Activated effector memory CD4-positive, alpha-beta T cell treated with anti-CD3 and anti-CD28 coated beads, Interleukin-2, amount 50 U/mL, for 16 hours (primary cell): ENCODE measurements at regions not wholly inside any gene's neighbourhood (a gene's known extent, or its start where the extent isn't known, plus 50 kb on each side); places are given as distances from the start of the nearest gene placed in this dataset.
"Not testable (repeated sequence)": the region's sequence is repeated elsewhere in the genome, so short reads cannot be mapped to it uniquely, and the experiment has no call there.

ENCODE experiments used
- DNase-seq: peaks from one replicate; pipeline ENCODE4 v3.0.0-alpha.2; 2020

GRCh38 chr4:11895766-11896165 is 467.1 kb upstream of the HS3ST1 start:
- no peak for DNase-seq

DNA sequence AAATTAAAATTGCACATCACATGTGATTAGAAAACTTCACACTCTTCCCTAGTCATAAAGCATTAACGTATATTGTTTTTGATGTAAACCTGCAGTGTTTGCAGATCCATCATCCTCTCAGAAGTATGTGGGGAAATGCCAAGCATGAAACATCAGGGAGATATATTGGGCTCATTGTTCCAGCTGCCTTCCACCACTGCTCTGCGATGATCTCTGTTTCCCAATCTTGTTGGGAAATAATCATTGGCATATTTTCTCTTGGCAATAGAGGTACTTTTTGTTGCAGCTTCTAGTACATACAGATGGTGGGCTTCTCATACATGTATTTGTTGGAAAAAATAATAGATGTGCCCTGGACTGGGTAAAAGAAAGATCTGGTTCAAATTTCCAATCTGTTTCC is 466.3 kb upstream of the HS3ST1 start:
- no peak for DNase-seq

- DNase-seq: no peak
These were observed 465.5 kb upstream of the HS3ST1 start for GRCh38 chr4:11894221-11894620.

DNA sequence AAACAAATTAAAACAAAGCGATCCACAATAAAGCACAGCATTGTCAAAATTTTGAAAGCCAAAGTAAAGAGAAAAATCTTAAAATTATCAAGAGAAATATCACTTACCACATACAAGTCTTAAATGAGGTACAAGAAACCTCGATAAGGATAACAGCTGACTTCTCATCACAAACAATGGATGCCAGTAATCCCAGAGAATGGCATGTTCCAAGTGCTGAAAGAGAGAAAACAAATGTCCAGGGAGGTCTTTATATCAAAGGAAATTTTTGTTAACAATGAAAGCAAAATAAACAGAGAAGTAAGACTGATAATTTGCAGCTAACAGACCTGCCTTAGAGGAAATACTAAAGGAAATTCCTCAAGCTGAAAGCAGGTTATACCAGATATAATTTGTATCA is 460.4 kb upstream of the HS3ST1 start:
- DNase-seq: no peak

- no peak for DNase-seq
These were observed 453.3 kb upstream of the HS3ST1 start for GRCh38 chr4:11881947-11882346.

GRCh38 chr4:11881364-11881763 is 452.7 kb upstream of the HS3ST1 start:
- no peak for DNase-seq

GRCh38 chr4:11878241-11878640 is 449.5 kb upstream of the HS3ST1 start:
- DNase-seq: no peak

DNA sequence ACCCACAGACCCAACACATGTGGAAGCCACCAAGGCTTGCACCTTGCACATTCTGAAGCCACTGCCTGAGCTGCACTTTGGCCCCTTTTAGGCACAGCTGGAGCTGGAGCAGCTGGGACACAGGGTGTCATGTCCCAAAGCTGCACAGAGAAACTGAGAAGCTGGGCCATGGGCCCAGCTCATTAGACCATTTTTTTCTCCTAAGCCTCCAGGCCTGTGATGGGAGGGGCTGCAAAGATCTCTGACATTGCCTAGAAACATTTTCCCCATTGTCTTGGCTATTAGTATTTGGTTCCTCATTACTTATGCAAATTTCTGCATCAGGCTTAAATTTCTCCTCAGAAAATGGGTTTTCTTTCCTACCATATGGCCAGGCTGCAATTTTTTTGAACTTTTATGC is 447.4 kb upstream of the HS3ST1 start:
- DNase-seq: no peak

- no peak for DNase-seq
These were observed 440.6 kb upstream of the HS3ST1 start for GRCh38 chr4:11869191-11869870.

DNA sequence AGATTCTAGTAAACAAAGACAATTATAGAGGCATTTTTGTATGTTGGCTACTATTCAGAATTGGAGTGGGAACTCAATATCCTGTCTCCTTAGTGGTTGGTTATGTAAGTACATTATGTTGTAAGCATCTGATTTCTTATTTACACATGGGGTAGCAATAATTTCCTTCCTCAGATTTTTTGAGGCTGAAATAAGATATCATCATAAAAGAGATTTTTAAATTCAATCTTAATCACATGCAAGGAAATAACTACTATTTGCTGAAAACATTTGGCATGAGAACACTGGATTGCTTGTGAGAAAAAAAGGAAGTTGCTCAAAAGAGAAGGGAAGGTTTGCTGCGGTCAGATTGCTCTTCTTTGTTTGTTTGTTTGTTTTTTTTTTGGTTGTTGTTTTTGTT is 437.7 kb upstream of the HS3ST1 start:
- no peak for DNase-seq

GRCh38 chr4:11860996-11861395 is 432.3 kb upstream of the HS3ST1 start:
- DNase-seq: no peak

GRCh38 chr4:11857881-11858280 is 429.2 kb upstream of the HS3ST1 start:
- DNase-seq: no peak

- DNase-seq: no peak
These were observed 418.5 kb upstream of the HS3ST1 start for GRCh38 chr4:11847167-11847566.

GRCh38 chr4:11843927-11844326 is 415.2 kb upstream of the HS3ST1 start:
- DNase-seq: no peak

- no peak for DNase-seq
These were observed 414.6 kb upstream of the HS3ST1 start for GRCh38 chr4:11843340-11843739.

- DNase-seq: no peak
These were observed 414.0 kb upstream of the HS3ST1 start for GRCh38 chr4:11842620-11843263.

- no peak for DNase-seq
These were observed 411.2 kb upstream of the HS3ST1 start for GRCh38 chr4:11839889-11840288.

DNA sequence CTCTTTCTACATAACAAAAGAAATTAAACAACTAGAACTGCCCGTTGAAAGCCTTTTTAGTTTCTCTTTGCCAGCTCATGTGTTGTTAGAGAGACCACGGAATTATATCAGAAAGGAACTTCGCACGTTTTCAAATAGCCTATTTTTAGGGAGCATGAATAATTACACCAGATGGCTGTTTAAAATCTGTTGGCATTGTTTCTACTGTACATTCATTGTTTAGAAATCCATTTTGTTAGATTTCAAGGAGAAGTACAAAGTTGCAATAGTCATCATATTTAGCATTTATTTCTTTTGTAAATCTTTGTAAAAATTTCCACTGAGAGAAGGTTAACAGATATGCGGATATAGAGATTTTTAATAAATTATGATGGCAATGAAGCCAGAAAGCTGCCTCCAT is 403.0 kb upstream of the HS3ST1 start:
- no peak for DNase-seq

DNA sequence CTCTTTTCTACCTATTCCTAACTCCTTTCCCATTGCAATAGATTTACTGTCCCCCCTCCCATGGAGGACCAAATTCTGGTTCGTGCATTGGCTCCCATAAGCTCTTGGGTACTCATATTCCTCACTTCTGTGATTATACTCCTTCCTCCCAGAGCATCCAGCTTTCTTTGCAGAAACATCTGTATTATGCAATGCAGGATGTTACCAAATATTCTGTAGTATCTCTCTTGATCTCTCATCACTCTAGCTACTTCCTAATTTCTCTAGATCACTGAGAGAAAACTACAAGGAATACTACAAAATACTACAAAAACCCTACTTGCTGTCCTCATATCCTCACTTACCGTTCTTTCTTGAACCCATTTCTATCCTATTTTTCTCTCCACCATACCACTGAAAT is 395.9 kb upstream of the HS3ST1 start:
- no peak for DNase-seq

GRCh38 chr4:11821772-11822430 is 393.2 kb upstream of the HS3ST1 start:
- no peak for DNase-seq

GRCh38 chr4:11817088-11817487 is 388.4 kb upstream of the HS3ST1 start:
- no peak for DNase-seq

DNA sequence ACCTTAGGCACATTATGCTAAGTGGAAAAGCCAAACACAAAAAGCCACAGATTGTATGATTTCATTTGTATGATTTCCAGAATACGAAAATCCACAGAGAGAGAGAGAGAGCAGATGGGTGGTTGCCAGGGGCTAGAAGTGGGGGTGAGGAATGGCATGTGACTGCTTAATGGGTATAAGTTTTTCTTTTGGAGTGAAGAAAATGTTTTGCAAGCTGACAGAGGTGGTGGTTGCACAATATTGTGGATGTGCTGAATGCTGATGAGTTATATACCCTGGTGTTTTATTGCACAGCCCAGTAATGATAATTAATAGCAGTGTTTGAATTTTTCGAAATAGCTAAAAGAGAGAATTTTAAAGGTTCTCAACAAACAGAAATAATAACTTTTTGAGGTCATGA is 386.1 kb upstream of the HS3ST1 start:
- no peak for DNase-seq

GRCh38 chr4:11813951-11814446 is 385.3 kb upstream of the HS3ST1 start:
- no peak for DNase-seq

- not testable (repeated sequence) for DNase-seq
These were observed 382.8 kb upstream of the HS3ST1 start for GRCh38 chr4:11811521-11811920.
